ENCODE measurements at regions not wholly inside any gene's neighbourhood (a gene's known extent, or its start where the extent isn't known, plus 50 kb on each side); places are given as distances from the start of the nearest gene placed in this dataset.

DNA sequence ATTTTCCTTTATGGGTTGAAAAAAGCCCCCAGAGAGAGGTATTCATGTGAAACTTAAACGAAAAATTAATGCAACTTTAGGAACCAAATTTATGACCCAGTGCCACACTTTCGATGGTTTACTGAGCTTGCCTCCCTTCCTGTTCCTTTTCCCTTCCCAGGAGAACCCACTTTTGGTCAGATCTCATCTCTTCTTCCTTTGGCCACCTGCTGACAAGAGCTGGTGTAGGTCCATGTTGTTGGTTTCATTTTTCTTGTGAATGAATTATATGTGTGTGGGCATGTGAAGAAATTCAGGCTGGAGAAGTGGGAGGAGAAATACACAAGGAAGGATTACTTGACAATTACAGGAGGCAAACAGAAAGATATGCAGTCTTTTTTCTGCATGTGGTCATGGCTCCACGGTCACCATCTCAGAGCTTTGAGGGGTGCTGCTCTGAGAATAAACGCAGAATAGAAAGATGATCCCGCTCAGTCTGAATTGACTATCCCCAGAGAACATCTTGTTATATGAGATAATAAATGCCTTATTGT is 111.3 kb upstream of the TCF4 start:
- Mint-ChIP-seq H3K27me3 (ENCODE audit: insufficient read depth, low read depth) (no peaks in the 10 kb centered on the region), H3K4me1 (no peaks in the 10 kb centered on the region), H3K27ac (no peak overlapping the region), H3K4me3 (no peak overlapping the region), H3K36me3 (peaks cover 3% of the 10 kb centered on the region), H3K9me3 (peaks cover 4% of the 10 kb centered on the region)
- Histone ChIP-seq H2AFZ (replicated peaks) (no peak overlapping the region), H3K27me3 (no peaks in the 10 kb centered on the region), H3K27ac (no peak overlapping the region), H3K4me1 (no peaks in the 10 kb centered on the region), H3F3A (ENCODE audit: low read depth) (no peaks in the 10 kb centered on the region), H3K4me3 (no peak overlapping the region), H3K79me2 (ENCODE audit: low read depth) (no peaks in the 10 kb centered on the region), H3K9me3 (ENCODE audit: low read depth) (no peaks in the 10 kb centered on the region), H3K9ac (no peak overlapping the region), H3K36me3 (no peaks in the 10 kb centered on the region), H4K20me1 (ENCODE audit: low read depth) (no peaks in the 10 kb centered on the region), H3K4me2 (no peak overlapping the region)
- no peak for DNase-seq (ENCODE audit: low spot score)
- TF ChIP-seq, protein P1, sequence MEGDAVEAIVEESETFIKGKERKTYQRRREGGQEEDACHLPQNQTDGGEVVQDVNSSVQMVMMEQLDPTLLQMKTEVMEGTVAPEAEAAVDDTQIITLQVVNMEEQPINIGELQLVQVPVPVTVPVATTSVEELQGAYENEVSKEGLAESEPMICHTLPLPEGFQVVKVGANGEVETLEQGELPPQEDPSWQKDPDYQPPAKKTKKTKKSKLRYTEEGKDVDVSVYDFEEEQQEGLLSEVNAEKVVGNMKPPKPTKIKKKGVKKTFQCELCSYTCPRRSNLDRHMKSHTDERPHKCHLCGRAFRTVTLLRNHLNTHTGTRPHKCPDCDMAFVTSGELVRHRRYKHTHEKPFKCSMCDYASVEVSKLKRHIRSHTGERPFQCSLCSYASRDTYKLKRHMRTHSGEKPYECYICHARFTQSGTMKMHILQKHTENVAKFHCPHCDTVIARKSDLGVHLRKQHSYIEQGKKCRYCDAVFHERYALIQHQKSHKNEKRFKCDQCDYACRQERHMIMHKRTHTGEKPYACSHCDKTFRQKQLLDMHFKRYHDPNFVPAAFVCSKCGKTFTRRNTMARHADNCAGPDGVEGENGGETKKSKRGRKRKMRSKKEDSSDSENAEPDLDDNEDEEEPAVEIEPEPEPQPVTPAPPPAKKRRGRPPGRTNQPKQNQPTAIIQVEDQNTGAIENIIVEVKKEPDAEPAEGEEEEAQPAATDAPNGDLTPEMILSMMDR (IDR thresholded peaks at IDR 0.05): no peak
- TF ChIP-seq EZH2 (IDR thresholded peaks at IDR 0.05): no peak
- no peak for TF ChIP-seq EZH2phosphoT487 (IDR thresholded peaks at IDR 0.05)

DNA sequence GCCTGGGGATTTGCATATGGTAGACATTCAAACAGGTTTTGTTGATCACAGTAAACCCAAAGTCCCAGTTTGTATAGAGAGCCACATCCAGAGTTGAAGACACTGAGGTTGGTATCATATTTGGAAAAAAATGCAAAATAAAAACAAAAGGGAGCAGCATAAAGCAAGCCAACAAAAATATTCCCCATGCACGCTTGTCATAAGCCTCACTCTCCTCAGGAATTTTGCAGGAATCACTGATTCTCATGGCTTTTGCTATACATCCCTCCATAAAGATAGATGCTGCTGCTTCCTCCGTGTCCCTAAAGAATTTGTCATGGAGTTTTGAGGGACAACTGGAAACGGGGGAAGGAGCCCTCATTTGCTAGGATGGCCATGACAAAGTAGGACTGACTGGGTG is 108.8 kb upstream of the TCF4 start:
- Histone ChIP-seq H2AFZ (replicated peaks) (no peak overlapping the region), H3K9me3 (ENCODE audit: low read depth) (no peaks in the 10 kb centered on the region), H3F3A (ENCODE audit: low read depth) (no peaks in the 10 kb centered on the region), H3K79me2 (ENCODE audit: low read depth) (no peaks in the 10 kb centered on the region), H3K9ac (no peak overlapping the region), H4K20me1 (ENCODE audit: low read depth) (no peaks in the 10 kb centered on the region), H3K4me1 (no peaks in the 10 kb centered on the region), H3K4me3 (no peak overlapping the region), H3K27ac (no peak overlapping the region), H3K27me3 (no peaks in the 10 kb centered on the region), H3K36me3 (no peaks in the 10 kb centered on the region), H3K4me2 (no peak overlapping the region)
- DNase-seq (ENCODE audit: low spot score): no peak
- Mint-ChIP-seq H3K36me3 (no peaks in the 10 kb centered on the region), H3K27ac (no peak overlapping the region), H3K9me3 (no peaks in the 10 kb centered on the region), H3K4me1 (no peaks in the 10 kb centered on the region), H3K27me3 (ENCODE audit: insufficient read depth, low read depth) (no peaks in the 10 kb centered on the region), H3K4me3 (no peak overlapping the region)
- TF ChIP-seq EZH2phosphoT487 (IDR thresholded peaks at IDR 0.05) (no peak), EZH2 (IDR thresholded peaks at IDR 0.05) (no peak)
- TF ChIP-seq, protein P1 (IDR thresholded peaks at IDR 0.05): no peak

DNA sequence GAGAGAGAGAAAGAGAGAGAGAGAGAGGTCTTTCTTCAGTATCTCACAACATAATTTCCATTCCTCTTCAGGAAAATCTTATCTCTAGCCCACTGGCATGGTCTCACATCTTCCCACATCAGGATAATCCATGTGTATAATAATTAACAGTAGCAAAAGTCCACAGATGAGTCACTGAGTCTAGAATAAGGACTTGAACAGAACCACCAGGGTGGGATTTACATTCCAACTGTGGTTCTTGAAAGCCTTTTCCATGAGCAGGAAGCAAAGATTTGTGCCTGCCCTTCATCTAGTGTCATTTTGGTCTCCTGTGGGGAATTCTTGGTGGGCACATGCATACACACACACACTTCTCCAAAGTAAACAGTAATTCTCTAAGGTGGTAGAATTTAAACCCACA is 107.1 kb upstream of the TCF4 start:
- H3K79me2 ChIP-seq (ENCODE audit: low read depth): no peaks in the 10 kb centered on the region
- Mint-ChIP-seq H3K36me3 (no peaks in the 10 kb centered on the region), H3K4me3 (no peak overlapping the region), H3K27ac (no peak overlapping the region), H3K27me3 (ENCODE audit: insufficient read depth, low read depth) (no peaks in the 10 kb centered on the region), H3K4me1 (no peaks in the 10 kb centered on the region), H3K9me3 (no peaks in the 10 kb centered on the region)
- no peaks in the 10 kb centered on the region for H4K20me1 ChIP-seq (ENCODE audit: low read depth)
- H3K4me2 ChIP-seq: no peak overlapping the region
- no peak overlapping the region for H3K27ac ChIP-seq
- H3K9ac ChIP-seq: no peak overlapping the region
- H3K27me3 ChIP-seq: no peaks in the 10 kb centered on the region
- no peaks in the 10 kb centered on the region for H3K9me3 ChIP-seq (ENCODE audit: low read depth)
- H3K4me1 ChIP-seq: no peaks in the 10 kb centered on the region
- no peak for DNase-seq (ENCODE audit: low spot score)
- H3K4me3 ChIP-seq: no peak overlapping the region
- no peak overlapping the region for H2AFZ ChIP-seq (replicated peaks)
- TF ChIP-seq EZH2phosphoT487 (IDR thresholded peaks at IDR 0.05): no peak
- no peaks in the 10 kb centered on the region for H3F3A ChIP-seq (ENCODE audit: low read depth)
- H3K36me3 ChIP-seq: no peaks in the 10 kb centered on the region

DNA sequence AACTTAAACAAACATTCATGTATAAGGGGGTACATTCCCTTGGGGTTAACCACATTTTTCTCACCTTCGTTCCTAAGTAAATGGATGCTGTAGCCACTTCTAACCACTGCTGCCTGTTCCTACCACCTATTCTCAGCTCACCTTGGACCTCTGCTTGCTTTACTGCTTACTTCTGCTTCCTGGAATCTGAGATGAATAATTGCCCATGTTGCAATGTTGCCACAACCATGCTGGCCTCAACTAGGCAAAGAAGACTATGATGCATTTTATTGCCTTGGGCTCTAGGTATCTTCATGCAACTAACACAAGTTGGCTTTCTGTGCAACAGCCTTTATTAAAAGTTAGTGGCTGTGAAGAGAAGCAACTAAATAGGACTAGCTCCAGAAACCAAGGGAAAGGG is 106.3 kb upstream of the TCF4 start:
- Histone ChIP-seq H3K4me3 (no peak overlapping the region), H3K79me2 (ENCODE audit: low read depth) (no peaks in the 10 kb centered on the region), H3K9ac (no peak overlapping the region), H3K4me2 (no peak overlapping the region), H3K4me1 (no peaks in the 10 kb centered on the region), H3K27ac (no peak overlapping the region), H3K9me3 (ENCODE audit: low read depth) (no peaks in the 10 kb centered on the region), H3K36me3 (no peaks in the 10 kb centered on the region), H3F3A (ENCODE audit: low read depth) (no peaks in the 10 kb centered on the region), H2AFZ (replicated peaks) (no peak overlapping the region), H3K27me3 (no peaks in the 10 kb centered on the region), H4K20me1 (ENCODE audit: low read depth) (no peaks in the 10 kb centered on the region)
- Mint-ChIP-seq H3K27me3 (ENCODE audit: insufficient read depth, low read depth) (no peaks in the 10 kb centered on the region), H3K4me3 (no peak overlapping the region), H3K9me3 (no peaks in the 10 kb centered on the region), H3K4me1 (no peaks in the 10 kb centered on the region), H3K27ac (no peak overlapping the region), H3K36me3 (no peaks in the 10 kb centered on the region)
- TF ChIP-seq EZH2 (IDR thresholded peaks at IDR 0.05) (no peak), EZH2phosphoT487 (IDR thresholded peaks at IDR 0.05) (no peak)
- TF ChIP-seq, protein P1 (IDR thresholded peaks at IDR 0.05): no peak
- no peak for DNase-seq (ENCODE audit: low spot score)
